HCT116 (cell line): ENCODE measurements at regions not wholly inside any gene's neighbourhood (a gene's known extent, or its start where the extent isn't known, plus 50 kb on each side); places are given as distances from the start of the nearest gene placed in this dataset.

ENCODE experiments used
- ATAC-seq: fragments of 200-7000 bp; cut with Tn5 transposase; 2 replicates; pipeline ENCODE4 v1.9.1; 2020; ENCODE audit warnings: mild to moderate bottlenecking, moderate library complexity
- BruUV-seq: library from RNA; stranded (reverse); fragments of 400-500 nt; replicated peaks from 2 replicates; lab custom pipeline; 2021; lab: Mats Ljungman, UMichigan
- CTCF ChIA-PET: fragments of 300-600 bp; sonication (Branson Sonifier 250); formaldehyde crosslinking; loops from one replicate; lab custom pipeline; 2021; ENCODE audit warnings: antibody characterized with exemption; lab: Charles Lee
- POLR2A ChIA-PET: fragments of 300-600, 350-600 bp; sonication (Branson Sonifier 250); formaldehyde crosslinking; loops from one replicate; lab custom pipeline; 2021; ENCODE audit warnings: antibody characterized with exemption; lab: Charles Lee
- RAD21 ChIA-PET, 2 experiments: fragments of 300-600 bp; sonication (Branson Sonifier 250); formaldehyde crosslinking; loops; one replicate each; lab custom pipeline; 2023; ENCODE audit warnings: low total read pairs in 2 of 2; ENCODE audit not compliant: uncharacterized antibody in 2 of 2, unreplicated experiment in 2 of 2, low non-redundant PET in 1 of 2; lab: Charles Lee
- DNase-seq: peaks from one replicate; pipeline ENCODE4 v3.0.0-alpha.2; 2010; ENCODE audit warnings: low read depth, low spot score
- H2AFZ ChIP-seq: fragments of 200-600 bp; shearing (Covaris generic), sonication (generic); 2 replicates; pipeline ENCODE4 v1.6.1; 2017; ENCODE audit warnings: low read depth, mixed run types, mixed read lengths, antibody characterized with exemption, low read length; ENCODE audit not compliant: poor library complexity, severe bottlenecking
- H3K27ac ChIP-seq: 2 replicates; pipeline ENCODE4 v1.5.1; 2012; ENCODE audit warnings: low read depth, low read length
- H3K27me3 ChIP-seq: fragments of 200-600 bp; sonication (generic); 2 replicates; pipeline ENCODE4 v1.6.1; 2016; ENCODE audit warnings: mixed run types, low read length, mixed read lengths; ENCODE audit not compliant: insufficient read depth
- H3K36me3 ChIP-seq, 2 experiments: fragments of 200-500 bp in 1 of 2; fragments of 200-600 bp in 1 of 2; sonication (Bioruptor generic) in 1 of 2; sonication (generic) in 1 of 2; 2 replicates each; pipeline versions ENCODE4 v1.5.1 to v1.6.1; 2014 to 2016; ENCODE audit warnings: low read length in 2 of 2, inconsistent platforms in 1 of 2, mixed read lengths in 1 of 2, mixed run types in 1 of 2; ENCODE audit not compliant: insufficient read depth in 2 of 2, control insufficient read depth in 1 of 2
- H3K4me1 ChIP-seq, 2 experiments: fragments of 200-600 bp in 1 of 2; sonication (generic) in 1 of 2; 2 replicates each; pipeline versions ENCODE4 v1.5.1 to v1.6.1; 2012 to 2017; ENCODE audit warnings: low read length in 2 of 2, inconsistent platforms in 1 of 2, mild to moderate bottlenecking in 1 of 2, mixed read lengths in 1 of 2, mixed run types in 1 of 2, moderate library complexity in 1 of 2; ENCODE audit not compliant: insufficient read depth in 2 of 2, control insufficient read depth in 1 of 2
- H3K4me2 ChIP-seq: fragments of 200-600 bp; sonication (generic); 2 replicates; pipeline ENCODE4 v1.6.1; 2017; ENCODE audit warnings: mixed run types, low read length, mixed read lengths
- H3K4me3 ChIP-seq, 2 experiments: fragments of 200-600 bp in 1 of 2; sonication (generic) in 1 of 2; replicated peaks in 1 of 2; 2 replicates each; pipeline ENCODE4 v1.5.1; 2011 to 2016; ENCODE audit warnings: low read length in 2 of 2, control low read depth in 1 of 2, low read depth in 1 of 2, mild to moderate bottlenecking in 1 of 2, mixed read lengths in 1 of 2, mixed run types in 1 of 2
- H3K79me2 ChIP-seq: fragments of 200-600 bp; sonication (generic); 2 replicates; pipeline ENCODE4 v1.6.1; 2017; ENCODE audit warnings: mild to moderate bottlenecking, mixed run types, low read length, moderate library complexity, mixed read lengths; ENCODE audit not compliant: insufficient read depth
- H3K9ac ChIP-seq: fragments of 200-600 bp; sonication (generic); 2 replicates; pipeline ENCODE4 v1.6.1; 2016; ENCODE audit warnings: low read length, mixed read lengths
- H3K9me2 ChIP-seq: fragments of 200-600 bp; sonication (generic), shearing (Covaris generic); 2 replicates; pipeline ENCODE4 v1.6.1; 2017; ENCODE audit warnings: mixed run types, mild to moderate bottlenecking, moderate library complexity; ENCODE audit not compliant: insufficient read depth
- H3K9me3 ChIP-seq, 2 experiments: fragments of 200-500 bp in 1 of 2; fragments of 200-600 bp in 1 of 2; sonication (Bioruptor generic) in 1 of 2; sonication (generic) in 1 of 2; 2 replicates each; pipeline ENCODE4 v1.6.1; 2014 to 2017; ENCODE audit warnings: low read length in 2 of 2, mixed read lengths in 2 of 2, inconsistent platforms in 1 of 2, low read depth in 1 of 2, mild to moderate bottlenecking in 1 of 2, mixed run types in 1 of 2, moderate library complexity in 1 of 2; ENCODE audit not compliant: control insufficient read depth in 1 of 2, insufficient read depth in 1 of 2
- H4K20me1 ChIP-seq: fragments of 200-600 bp; sonication (generic), shearing (Covaris generic); 2 replicates; pipeline ENCODE4 v1.6.1; 2017; ENCODE audit warnings: mixed run types, mild to moderate bottlenecking, moderate library complexity; ENCODE audit not compliant: insufficient read depth
- EZH2 ChIP-seq: fragments of 200-600 bp; sonication (generic); IDR thresholded peaks from 2 replicates; pipeline ENCODE4 v1.6.1; 2017; ENCODE audit warnings: antibody characterized with exemption, mixed run types
- JUND ChIP-seq: IDR thresholded peaks from 2 replicates; pipeline ENCODE4 v1.6.1; 2012
- POLR2A ChIP-seq: IDR thresholded peaks from 2 replicates; pipeline ENCODE4 v1.7.0; 2011; ENCODE audit warnings: borderline replicate concordance; ENCODE audit not compliant: insufficient read depth, insufficient read length; ENCODE audit errors: extremely low read depth
- POLR2AphosphoS5 ChIP-seq: IDR thresholded peaks from 2 replicates; pipeline ENCODE4 v1.6.1; 2011; ENCODE audit warnings: mild to moderate bottlenecking, low read depth, low read length, moderate library complexity
- RAD21 ChIP-seq: IDR thresholded peaks from 2 replicates; pipeline ENCODE4 v1.6.1; 2012; ENCODE audit warnings: low read depth, mild to moderate bottlenecking
- SP1 ChIP-seq: IDR thresholded peaks from 2 replicates; pipeline ENCODE4 v1.6.1; 2012; ENCODE audit warnings: low read depth
- intact Hi-C: fragments of 100-400 bp; cut with micrococcal nuclease; formaldehyde crosslinking; loops from 2 replicates; pipeline ENCODE4 v1.10.0; 2022
- TF ChIP-seq, protein P1 (sequence below), 3 experiments: fragments of 200-600 bp in 1 of 3; sonication (generic) in 1 of 3; IDR thresholded peaks in 2 of 3; conservative IDR thresholded peaks in 1 of 3; 2 replicates each; pipeline ENCODE4 v1.5.1; 2012 to 2017; ENCODE audit warnings: low read depth in 2 of 3, low read length in 2 of 3, antibody characterized with exemption in 1 of 3, borderline replicate concordance in 1 of 3, control low read depth in 1 of 3, mild to moderate bottlenecking in 1 of 3, mixed read lengths in 1 of 3, mixed run types in 1 of 3, moderate library complexity in 1 of 3; ENCODE audit not compliant: insufficient read depth in 1 of 3
- TF ChIP-seq, protein P2 (sequence below): IDR thresholded peaks from 2 replicates; pipeline ENCODE4 v1.6.1; 2012; ENCODE audit warnings: low read depth

DNA sequence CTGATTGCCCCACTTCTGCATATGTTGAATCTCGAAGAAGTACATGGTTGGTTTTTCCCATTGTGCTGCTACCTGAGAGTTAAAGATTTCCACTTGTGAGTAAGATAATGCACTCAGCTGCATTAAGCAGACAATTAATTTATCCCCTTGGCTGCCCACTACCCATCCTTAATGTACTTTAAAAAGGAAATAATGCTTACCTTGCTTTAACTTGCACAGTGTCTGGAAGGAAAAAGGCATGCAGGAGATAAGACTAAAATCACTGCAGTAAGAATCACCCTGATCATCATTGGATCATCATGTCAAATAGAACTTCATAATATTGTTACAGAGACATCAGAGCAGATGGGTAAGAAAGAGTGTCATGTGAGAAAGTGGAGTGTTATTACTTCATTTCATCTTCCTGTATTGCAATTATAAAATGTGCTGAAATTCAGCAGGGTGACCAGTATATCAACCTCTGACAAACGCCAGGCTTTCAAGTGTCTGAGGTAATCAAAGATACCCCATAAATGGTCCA is 207.3 kb upstream of the PIK3C3 start:
- Histone ChIP-seq H3K79me2 (no peaks in the 10 kb centered on the region), H3K9me2 (no peaks in the 10 kb centered on the region)
- TF ChIP-seq SP1, result no peak
- TF ChIP-seq EZH2, result no peak
- TF ChIP-seq POLR2A, result no peak
- TF ChIP-seq RAD21, result no peak
- TF ChIP-seq, protein P1, sequence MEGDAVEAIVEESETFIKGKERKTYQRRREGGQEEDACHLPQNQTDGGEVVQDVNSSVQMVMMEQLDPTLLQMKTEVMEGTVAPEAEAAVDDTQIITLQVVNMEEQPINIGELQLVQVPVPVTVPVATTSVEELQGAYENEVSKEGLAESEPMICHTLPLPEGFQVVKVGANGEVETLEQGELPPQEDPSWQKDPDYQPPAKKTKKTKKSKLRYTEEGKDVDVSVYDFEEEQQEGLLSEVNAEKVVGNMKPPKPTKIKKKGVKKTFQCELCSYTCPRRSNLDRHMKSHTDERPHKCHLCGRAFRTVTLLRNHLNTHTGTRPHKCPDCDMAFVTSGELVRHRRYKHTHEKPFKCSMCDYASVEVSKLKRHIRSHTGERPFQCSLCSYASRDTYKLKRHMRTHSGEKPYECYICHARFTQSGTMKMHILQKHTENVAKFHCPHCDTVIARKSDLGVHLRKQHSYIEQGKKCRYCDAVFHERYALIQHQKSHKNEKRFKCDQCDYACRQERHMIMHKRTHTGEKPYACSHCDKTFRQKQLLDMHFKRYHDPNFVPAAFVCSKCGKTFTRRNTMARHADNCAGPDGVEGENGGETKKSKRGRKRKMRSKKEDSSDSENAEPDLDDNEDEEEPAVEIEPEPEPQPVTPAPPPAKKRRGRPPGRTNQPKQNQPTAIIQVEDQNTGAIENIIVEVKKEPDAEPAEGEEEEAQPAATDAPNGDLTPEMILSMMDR (IDR thresholded peaks at IDR 0.05 in 2 of 3, conservative IDR thresholded peaks at IDR 0.05 in 1 of 3; ENCODE audit: borderline replicate concordance in 1 of 3, insufficient read depth in 1 of 3, low read depth in 2 of 3, low read length in 2 of 3), result no peak
- TF ChIP-seq, protein P2, sequence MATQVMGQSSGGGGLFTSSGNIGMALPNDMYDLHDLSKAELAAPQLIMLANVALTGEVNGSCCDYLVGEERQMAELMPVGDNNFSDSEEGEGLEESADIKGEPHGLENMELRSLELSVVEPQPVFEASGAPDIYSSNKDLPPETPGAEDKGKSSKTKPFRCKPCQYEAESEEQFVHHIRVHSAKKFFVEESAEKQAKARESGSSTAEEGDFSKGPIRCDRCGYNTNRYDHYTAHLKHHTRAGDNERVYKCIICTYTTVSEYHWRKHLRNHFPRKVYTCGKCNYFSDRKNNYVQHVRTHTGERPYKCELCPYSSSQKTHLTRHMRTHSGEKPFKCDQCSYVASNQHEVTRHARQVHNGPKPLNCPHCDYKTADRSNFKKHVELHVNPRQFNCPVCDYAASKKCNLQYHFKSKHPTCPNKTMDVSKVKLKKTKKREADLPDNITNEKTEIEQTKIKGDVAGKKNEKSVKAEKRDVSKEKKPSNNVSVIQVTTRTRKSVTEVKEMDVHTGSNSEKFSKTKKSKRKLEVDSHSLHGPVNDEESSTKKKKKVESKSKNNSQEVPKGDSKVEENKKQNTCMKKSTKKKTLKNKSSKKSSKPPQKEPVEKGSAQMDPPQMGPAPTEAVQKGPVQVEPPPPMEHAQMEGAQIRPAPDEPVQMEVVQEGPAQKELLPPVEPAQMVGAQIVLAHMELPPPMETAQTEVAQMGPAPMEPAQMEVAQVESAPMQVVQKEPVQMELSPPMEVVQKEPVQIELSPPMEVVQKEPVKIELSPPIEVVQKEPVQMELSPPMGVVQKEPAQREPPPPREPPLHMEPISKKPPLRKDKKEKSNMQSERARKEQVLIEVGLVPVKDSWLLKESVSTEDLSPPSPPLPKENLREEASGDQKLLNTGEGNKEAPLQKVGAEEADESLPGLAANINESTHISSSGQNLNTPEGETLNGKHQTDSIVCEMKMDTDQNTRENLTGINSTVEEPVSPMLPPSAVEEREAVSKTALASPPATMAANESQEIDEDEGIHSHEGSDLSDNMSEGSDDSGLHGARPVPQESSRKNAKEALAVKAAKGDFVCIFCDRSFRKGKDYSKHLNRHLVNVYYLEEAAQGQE, result no peak
- no peak for TF ChIP-seq POLR2AphosphoS5
- no peak for TF ChIP-seq JUND
- TF ChIP-seq, all 23 proteins: peak for 0
- no peak overlapping the region for H3K4me3 ChIP-seq
- POLR2A ChIA-PET, result no interaction called here
- H3K9ac ChIP-seq, result no peak overlapping the region
- no peaks in the 10 kb centered on the region for H4K20me1 ChIP-seq
- RAD21 ChIA-PET, result no interaction called here
- intact Hi-C loops, result no loop called here
- H3K4me1 ChIP-seq, result no peaks in the 10 kb centered on the region
- H3K4me2 ChIP-seq, result no peak overlapping the region
- CTCF ChIA-PET, result no interaction called here
- H3K9me3 ChIP-seq, result peaks cover 0 to 5% of the 10 kb centered on the region in 2 experiments; a peak in 2 of 4 replicates
- no peaks in the 10 kb centered on the region for H3K36me3 ChIP-seq
- H3K27me3 ChIP-seq, result no peaks in the 10 kb centered on the region
- DNase-seq (no peak), ATAC-seq (no peak)
- no peak overlapping the region for H3K27ac ChIP-seq
- H2AFZ ChIP-seq, result no peak overlapping the region
- BruUV-seq, result no TSS peak
